Mesothelial cell of epicardium (in vitro differentiated cells): ENCODE measurements at regions not wholly inside any gene's neighbourhood (a gene's known extent, or its start where the extent isn't known, plus 50 kb on each side); places are given as distances from the start of the nearest gene placed in this dataset.

Experiments used
- DNase-seq, 2 experiments: peaks; one replicate each; pipeline ENCODE4 v3.0.0; 2021; ENCODE audit warnings: low spot score in 2 of 2; ENCODE audit not compliant: unreplicated experiment in 2 of 2
- H3K27ac Mint-ChIP-seq: 2 replicates; pipeline ENCODE4 v1.8.0; 2021; ENCODE audit warnings: mixed read lengths
- H3K27me3 Mint-ChIP-seq: 2 replicates; pipeline ENCODE4 v1.8.0; 2021; ENCODE audit warnings: low read depth, mixed read lengths
- H3K36me3 Mint-ChIP-seq: 2 replicates; pipeline ENCODE4 v1.8.0; 2021; ENCODE audit warnings: mixed read lengths
- H3K4me1 Mint-ChIP-seq: 2 replicates; pipeline ENCODE4 v1.8.0; 2021; ENCODE audit warnings: mixed read lengths
- H3K4me3 Mint-ChIP-seq: 2 replicates; pipeline ENCODE4 v1.8.0; 2021; ENCODE audit warnings: mild to moderate bottlenecking, moderate library complexity, mixed read lengths
- H3K9me3 Mint-ChIP-seq: 2 replicates; pipeline ENCODE4 v1.8.0; 2021; ENCODE audit warnings: mixed read lengths
- TF ChIP-seq, protein P1 (sequence below): fragments of 200-600 bp; sonication (generic); IDR thresholded peaks from one replicate; pipeline ENCODE4 v1.5.0; 2021; ENCODE audit warnings: antibody characterized with exemption; ENCODE audit not compliant: unreplicated experiment

DNA sequence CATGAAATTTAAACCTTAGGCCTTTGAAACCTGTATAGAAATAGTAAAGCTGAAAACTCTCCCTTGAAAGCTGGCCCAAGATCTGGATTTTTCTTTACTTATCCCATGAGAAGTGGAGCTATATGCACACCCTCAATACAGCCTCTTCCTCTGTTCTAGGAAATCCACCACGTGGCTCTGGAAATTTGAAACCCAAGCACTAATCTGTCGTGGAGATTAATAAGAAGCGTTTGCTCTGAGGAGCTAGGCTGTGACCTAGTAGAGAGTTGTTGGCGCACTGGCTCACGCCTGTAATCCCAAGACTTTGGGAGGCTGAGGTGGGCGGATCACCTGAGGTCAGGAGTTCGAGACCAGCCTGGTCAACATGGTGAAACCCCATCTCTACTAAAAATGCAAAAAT lies 291.3 kb upstream of the PLXNA2 start:
- H3K36me3 Mint-ChIP-seq, result no peaks in the 10 kb centered on the region
- no peak overlapping the region for H3K4me3 Mint-ChIP-seq
- peaks cover 9% of the 10 kb centered on the region for H3K27me3 Mint-ChIP-seq
- no peak overlapping the region for H3K27ac Mint-ChIP-seq
- no peaks in the 10 kb centered on the region for H3K9me3 Mint-ChIP-seq
- TF ChIP-seq, protein P1, sequence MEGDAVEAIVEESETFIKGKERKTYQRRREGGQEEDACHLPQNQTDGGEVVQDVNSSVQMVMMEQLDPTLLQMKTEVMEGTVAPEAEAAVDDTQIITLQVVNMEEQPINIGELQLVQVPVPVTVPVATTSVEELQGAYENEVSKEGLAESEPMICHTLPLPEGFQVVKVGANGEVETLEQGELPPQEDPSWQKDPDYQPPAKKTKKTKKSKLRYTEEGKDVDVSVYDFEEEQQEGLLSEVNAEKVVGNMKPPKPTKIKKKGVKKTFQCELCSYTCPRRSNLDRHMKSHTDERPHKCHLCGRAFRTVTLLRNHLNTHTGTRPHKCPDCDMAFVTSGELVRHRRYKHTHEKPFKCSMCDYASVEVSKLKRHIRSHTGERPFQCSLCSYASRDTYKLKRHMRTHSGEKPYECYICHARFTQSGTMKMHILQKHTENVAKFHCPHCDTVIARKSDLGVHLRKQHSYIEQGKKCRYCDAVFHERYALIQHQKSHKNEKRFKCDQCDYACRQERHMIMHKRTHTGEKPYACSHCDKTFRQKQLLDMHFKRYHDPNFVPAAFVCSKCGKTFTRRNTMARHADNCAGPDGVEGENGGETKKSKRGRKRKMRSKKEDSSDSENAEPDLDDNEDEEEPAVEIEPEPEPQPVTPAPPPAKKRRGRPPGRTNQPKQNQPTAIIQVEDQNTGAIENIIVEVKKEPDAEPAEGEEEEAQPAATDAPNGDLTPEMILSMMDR, result no peak
- no peak for DNase-seq
- H3K4me1 Mint-ChIP-seq, result peaks cover 30% of the 10 kb centered on the region

DNA sequence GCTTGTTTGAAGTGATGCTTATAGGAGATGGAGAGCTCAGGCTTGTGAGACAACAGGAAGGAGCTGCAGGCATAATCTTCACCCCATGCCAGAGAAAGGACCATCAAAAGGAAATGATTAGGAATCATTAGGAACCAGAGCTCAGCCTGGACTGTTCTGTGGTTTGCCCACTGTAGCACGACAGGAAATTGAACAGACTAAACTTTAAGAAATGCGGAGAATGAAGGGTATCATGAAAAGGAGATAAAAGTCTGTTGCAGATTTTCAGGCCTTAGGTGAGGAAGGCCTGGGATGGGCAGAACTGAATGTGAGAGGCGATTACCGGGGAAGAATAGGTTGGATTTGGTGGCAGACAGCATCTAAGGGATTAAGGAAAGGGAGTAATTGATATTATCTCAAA lies 292.0 kb upstream of the PLXNA2 start:
- H3K36me3 Mint-ChIP-seq, result no peaks in the 10 kb centered on the region
- H3K27me3 Mint-ChIP-seq, result peaks cover 6% of the 10 kb centered on the region
- no peak overlapping the region for H3K4me3 Mint-ChIP-seq
- DNase-seq, result no peak
- H3K9me3 Mint-ChIP-seq, result no peaks in the 10 kb centered on the region
- TF ChIP-seq, protein P1, result no peak
- H3K27ac Mint-ChIP-seq, result no peak overlapping the region
- peaks cover 25% of the 10 kb centered on the region for H3K4me1 Mint-ChIP-seq

DNA sequence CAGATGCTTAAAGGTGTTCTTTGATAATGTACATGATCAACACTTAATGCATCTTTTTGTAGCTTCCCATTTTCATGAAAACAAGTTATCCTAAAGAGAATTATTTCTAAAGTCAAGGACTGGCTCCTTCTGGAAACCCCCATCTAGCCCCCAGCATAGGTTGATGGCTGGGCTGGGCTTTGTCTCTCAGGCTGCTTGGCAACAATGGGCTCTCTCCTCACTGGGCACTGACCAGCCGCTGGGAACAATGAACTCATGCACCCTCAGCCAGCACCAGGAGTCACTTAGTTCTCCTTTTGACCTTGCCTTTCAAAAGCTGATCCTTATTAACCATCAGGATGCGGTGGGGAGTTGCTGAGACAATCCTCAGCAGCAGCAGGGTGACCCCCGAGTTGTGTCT lies 293.0 kb upstream of the PLXNA2 start:
- peaks cover 2% of the 10 kb centered on the region for H3K27me3 Mint-ChIP-seq
- DNase-seq, result no peak
- H3K27ac Mint-ChIP-seq, result no peak overlapping the region
- no peak overlapping the region for H3K4me3 Mint-ChIP-seq
- H3K9me3 Mint-ChIP-seq, result no peaks in the 10 kb centered on the region
- no peaks in the 10 kb centered on the region for H3K36me3 Mint-ChIP-seq
- TF ChIP-seq, protein P1, result no peak
- H3K4me1 Mint-ChIP-seq, result peaks cover 25% of the 10 kb centered on the region

DNA sequence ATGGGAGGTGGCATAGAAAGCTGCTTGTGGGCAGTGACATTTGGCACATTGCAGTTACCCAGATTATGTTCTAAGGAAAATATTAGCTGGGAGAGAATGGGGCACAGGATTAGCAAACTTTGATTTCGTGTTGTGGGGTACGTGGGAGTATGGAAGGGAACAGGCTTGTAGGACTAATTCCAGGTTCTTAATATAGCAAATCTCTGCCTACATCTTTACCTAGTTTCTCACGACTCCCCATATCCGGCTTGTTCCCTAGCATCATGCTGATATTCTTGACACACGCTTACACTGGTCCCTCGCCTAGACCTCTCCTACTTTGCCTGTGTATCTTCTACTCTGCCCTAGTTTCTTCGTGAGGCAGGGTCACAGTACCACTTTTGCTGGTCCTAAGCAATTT lies 293.9 kb upstream of the PLXNA2 start:
- TF ChIP-seq, protein P1, result no peak
- Mint-ChIP-seq H3K27ac (no peak overlapping the region), H3K9me3 (no peaks in the 10 kb centered on the region), H3K4me3 (no peak overlapping the region), H3K27me3 (no peaks in the 10 kb centered on the region), H3K4me1 (peaks cover 25% of the 10 kb centered on the region), H3K36me3 (no peaks in the 10 kb centered on the region)
- DNase-seq, result no peak

DNA sequence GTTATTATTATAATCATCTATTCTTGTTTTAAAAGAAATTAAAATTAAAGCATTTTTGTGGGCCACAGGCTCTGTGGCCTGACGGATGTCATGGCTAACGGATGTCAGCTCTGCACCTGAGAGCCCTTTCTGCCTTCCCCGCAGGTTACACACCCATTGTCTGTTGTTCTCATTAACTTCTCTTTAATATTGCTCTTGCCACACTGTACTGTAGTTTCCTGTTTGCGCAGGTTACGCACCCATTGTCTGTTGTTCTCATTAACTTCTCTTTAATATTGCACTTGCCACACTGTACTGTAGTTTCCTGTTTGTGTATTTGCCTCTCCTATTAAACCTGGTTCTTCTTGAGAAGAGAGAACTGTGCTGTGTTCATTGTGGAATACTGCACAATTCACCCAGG lies 294.4 kb upstream of the PLXNA2 start:
- Mint-ChIP-seq H3K36me3 (no peaks in the 10 kb centered on the region), H3K9me3 (no peaks in the 10 kb centered on the region), H3K27ac (no peak overlapping the region), H3K4me3 (no peak overlapping the region), H3K4me1 (peaks cover 23% of the 10 kb centered on the region), H3K27me3 (no peaks in the 10 kb centered on the region)
- DNase-seq, result no peak
- TF ChIP-seq, protein P1, result no peak

DNA sequence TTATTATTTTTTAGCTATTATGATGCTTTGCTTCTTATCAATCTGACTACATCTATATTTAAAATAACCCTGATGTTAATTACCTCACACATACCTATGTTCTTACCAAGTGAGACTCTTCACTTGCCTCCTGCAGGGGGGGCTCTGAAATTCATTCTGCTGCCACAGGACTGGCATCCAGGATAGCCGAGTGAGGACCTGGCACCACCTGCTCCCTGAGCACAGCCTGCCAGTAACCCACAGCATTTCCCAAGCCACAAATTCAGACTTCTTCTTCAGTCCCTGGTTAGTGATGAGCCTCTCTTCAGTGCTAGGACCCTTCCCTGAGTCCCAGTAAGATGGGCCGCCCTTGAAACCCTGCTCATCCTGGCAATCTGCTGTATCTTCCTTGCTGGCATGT lies 296.5 kb upstream of the PLXNA2 start:
- no peak for DNase-seq
- Mint-ChIP-seq H3K27me3 (no peaks in the 10 kb centered on the region), H3K4me1 (peaks cover 10% of the 10 kb centered on the region), H3K27ac (no peak overlapping the region), H3K4me3 (no peak overlapping the region), H3K36me3 (no peaks in the 10 kb centered on the region), H3K9me3 (no peaks in the 10 kb centered on the region)
- TF ChIP-seq, protein P1, result no peak
